ENCODE measurements at regions not wholly inside any gene's neighbourhood (a gene's known extent, or its start where the extent isn't known, plus 50 kb on each side); places are given as distances from the start of the nearest gene placed in this dataset.
"Not testable (repeated sequence)": the region's sequence is repeated elsewhere in the genome, so short reads cannot be mapped to it uniquely, and the experiment has no call there.

- H3K9me1 ChIP-seq (ENCODE audit: control insufficient read depth, extremely low read depth, insufficient read depth, low read length) = no peaks in the 10 kb centered on the region
- H3K27me3 ChIP-seq (ENCODE audit: control insufficient read depth, extremely low read depth, insufficient read depth, low read length) = no peaks in the 10 kb centered on the region
- dilution Hi-C loops (cut with MboI; ENCODE audit: extremely low pct_ligation_motif_present, low sequenced_read_pairs) = no loop called here
- no peak overlapping the region for H2AFZ ChIP-seq (ENCODE audit: control insufficient read depth, low read length)
- H3K27ac ChIP-seq (ENCODE audit: control insufficient read depth, insufficient read depth, low read length) = no peak overlapping the region
- H3K9me3 ChIP-seq (ENCODE audit: control insufficient read depth, low read depth, low read length) = no peaks in the 10 kb centered on the region
- H3K4me2 ChIP-seq (ENCODE audit: control insufficient read depth, extremely low read depth, insufficient read depth, low read depth, low read length) = no peak overlapping the region
- DNase-seq (ENCODE audit: low read depth, low spot score) = no peak
- H3K79me2 ChIP-seq (ENCODE audit: control insufficient read depth, insufficient read depth, low read length) = no peaks in the 10 kb centered on the region
- H3K9ac ChIP-seq (ENCODE audit: control insufficient read depth, extremely low read depth, insufficient read depth, low read length) = no peak overlapping the region
- H3K4me1 ChIP-seq (ENCODE audit: control insufficient read depth, extremely low read depth, insufficient read depth, low read length) = no peaks in the 10 kb centered on the region
- TF ChIP-seq CTCF (optimal IDR thresholded peaks at IDR 0.05 in 1 of 3, IDR thresholded peaks at IDR 0.05 in 1 of 3, conservative IDR thresholded peaks at IDR 0.05 in 1 of 3; ENCODE audit: extremely low read depth in 1 of 3, insufficient read depth in 2 of 3, low read length in 3 of 3) (no peak), EZH2 (IDR thresholded peaks at IDR 0.05; ENCODE audit: low read length) (no peak)
- H3K36me3 ChIP-seq (ENCODE audit: control insufficient read depth in 2 of 2, extremely low read depth in 1 of 2, insufficient read depth in 2 of 2, low read length in 2 of 2) = no peaks in the 10 kb centered on the region
- H3K4me3 ChIP-seq (ENCODE audit: control insufficient read depth in 2 of 3, extremely low read depth in 1 of 3, insufficient read depth in 2 of 3, low read depth in 1 of 3, low read length in 3 of 3) = no peak overlapping the region
- H4K20me1 ChIP-seq (ENCODE audit: control insufficient read depth, extremely low read depth, insufficient read depth, low read length) = no peaks in the 10 kb centered on the region
- FAIRE-seq = no peak
Measured at GRCh38 chr18:30595942-30596341, 446.6 kb downstream of the DSC3 start.

DNA sequence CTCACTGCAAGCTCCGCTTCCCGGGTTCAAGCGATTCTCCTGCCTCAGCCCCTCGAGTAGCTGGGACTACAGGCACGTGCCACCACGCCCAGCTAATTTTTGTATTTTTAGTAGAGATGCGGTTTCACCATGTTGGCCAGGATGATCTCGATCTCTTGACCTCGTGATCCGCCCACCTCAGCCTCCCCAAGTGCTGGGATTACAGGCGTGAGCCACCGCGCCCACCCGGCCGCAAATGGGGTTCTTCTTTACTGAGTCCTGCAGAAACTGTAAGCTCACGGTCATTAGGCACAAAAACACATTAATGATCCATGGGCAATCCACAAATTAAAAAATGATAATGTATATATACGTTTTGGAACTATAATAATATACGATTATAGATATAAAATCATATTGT, 447.6 kb downstream of the DSC3 start:
- FAIRE-seq; H3K9ac ChIP-seq (ENCODE audit: control insufficient read depth, extremely low read depth, insufficient read depth, low read length); H3K4me2 ChIP-seq (ENCODE audit: control insufficient read depth, extremely low read depth, insufficient read depth, low read depth, low read length); H3K4me3 ChIP-seq (ENCODE audit: control insufficient read depth in 2 of 3, extremely low read depth in 1 of 3, insufficient read depth in 2 of 3, low read depth in 1 of 3, low read length in 3 of 3); H3K79me2 ChIP-seq (ENCODE audit: control insufficient read depth, insufficient read depth, low read length); H4K20me1 ChIP-seq (ENCODE audit: control insufficient read depth, extremely low read depth, insufficient read depth, low read length); H3K27ac ChIP-seq (ENCODE audit: control insufficient read depth, insufficient read depth, low read length); H3K27me3 ChIP-seq (ENCODE audit: control insufficient read depth, extremely low read depth, insufficient read depth, low read length); H2AFZ ChIP-seq (ENCODE audit: control insufficient read depth, low read length); H3K9me3 ChIP-seq (ENCODE audit: control insufficient read depth, low read depth, low read length); DNase-seq (ENCODE audit: low read depth, low spot score); H3K9me1 ChIP-seq (ENCODE audit: control insufficient read depth, extremely low read depth, insufficient read depth, low read length); dilution Hi-C loops (cut with MboI; ENCODE audit: extremely low pct_ligation_motif_present, low sequenced_read_pairs); H3K36me3 ChIP-seq (ENCODE audit: control insufficient read depth in 2 of 2, extremely low read depth in 1 of 2, insufficient read depth in 2 of 2, low read length in 2 of 2); H3K4me1 ChIP-seq (ENCODE audit: control insufficient read depth, extremely low read depth, insufficient read depth, low read length): not testable (repeated sequence)

DNA sequence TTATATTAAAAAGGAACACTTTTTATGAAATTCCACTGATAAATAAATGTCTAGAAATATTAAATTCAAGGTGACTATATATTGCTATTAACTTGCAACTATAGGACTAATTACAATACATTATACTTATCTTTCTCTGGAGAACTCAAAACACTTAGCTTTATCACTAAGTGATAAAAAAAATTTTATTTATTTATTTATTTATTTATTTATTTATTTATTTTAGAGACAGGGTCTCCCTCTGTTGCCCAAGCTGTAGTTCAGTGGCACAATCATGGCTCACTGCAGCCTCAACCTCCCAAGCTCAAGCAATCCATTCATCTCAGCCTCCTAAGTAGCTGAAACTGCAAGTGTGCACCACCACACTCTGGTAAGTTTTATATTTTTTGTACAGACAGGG, 451.1 kb downstream of the DSC3 start:
- DNase-seq (ENCODE audit: low read depth, low spot score) (no peak), FAIRE-seq (no peak)
- dilution Hi-C loops (cut with MboI; ENCODE audit: extremely low pct_ligation_motif_present, low sequenced_read_pairs) = no loop called here
- Histone ChIP-seq H3K4me2 (ENCODE audit: control insufficient read depth, extremely low read depth, insufficient read depth, low read depth, low read length) (no peak overlapping the region), H3K4me1 (ENCODE audit: control insufficient read depth, extremely low read depth, insufficient read depth, low read length) (no peaks in the 10 kb centered on the region), H3K9me3 (ENCODE audit: control insufficient read depth, low read depth, low read length) (no peaks in the 10 kb centered on the region), H2AFZ (ENCODE audit: control insufficient read depth, low read length) (no peak overlapping the region), H3K79me2 (ENCODE audit: control insufficient read depth, insufficient read depth, low read length) (no peaks in the 10 kb centered on the region), H3K27me3 (ENCODE audit: control insufficient read depth, extremely low read depth, insufficient read depth, low read length) (no peaks in the 10 kb centered on the region), H4K20me1 (ENCODE audit: control insufficient read depth, extremely low read depth, insufficient read depth, low read length) (no peaks in the 10 kb centered on the region), H3K27ac (ENCODE audit: control insufficient read depth, insufficient read depth, low read length) (no peak overlapping the region), H3K36me3 (ENCODE audit: control insufficient read depth in 2 of 2, extremely low read depth in 1 of 2, insufficient read depth in 2 of 2, low read length in 2 of 2) (no peaks in the 10 kb centered on the region), H3K9me1 (ENCODE audit: control insufficient read depth, extremely low read depth, insufficient read depth, low read length) (no peaks in the 10 kb centered on the region), H3K9ac (ENCODE audit: control insufficient read depth, extremely low read depth, insufficient read depth, low read length) (no peak overlapping the region), H3K4me3 (ENCODE audit: control insufficient read depth in 2 of 3, extremely low read depth in 1 of 3, insufficient read depth in 2 of 3, low read depth in 1 of 3, low read length in 3 of 3) (no peak overlapping the region)
- TF ChIP-seq CTCF (optimal IDR thresholded peaks at IDR 0.05 in 1 of 3, IDR thresholded peaks at IDR 0.05 in 1 of 3, conservative IDR thresholded peaks at IDR 0.05 in 1 of 3; ENCODE audit: extremely low read depth in 1 of 3, insufficient read depth in 2 of 3, low read length in 3 of 3) (no peak), EZH2 (IDR thresholded peaks at IDR 0.05; ENCODE audit: low read length) (no peak)

Measured in keratinocyte (primary cell).